ENCODE measurements at regions not wholly inside any gene's neighbourhood (a gene's known extent, or its start where the extent isn't known, plus 50 kb on each side); places are given as distances from the start of the nearest gene placed in this dataset.

DNA sequence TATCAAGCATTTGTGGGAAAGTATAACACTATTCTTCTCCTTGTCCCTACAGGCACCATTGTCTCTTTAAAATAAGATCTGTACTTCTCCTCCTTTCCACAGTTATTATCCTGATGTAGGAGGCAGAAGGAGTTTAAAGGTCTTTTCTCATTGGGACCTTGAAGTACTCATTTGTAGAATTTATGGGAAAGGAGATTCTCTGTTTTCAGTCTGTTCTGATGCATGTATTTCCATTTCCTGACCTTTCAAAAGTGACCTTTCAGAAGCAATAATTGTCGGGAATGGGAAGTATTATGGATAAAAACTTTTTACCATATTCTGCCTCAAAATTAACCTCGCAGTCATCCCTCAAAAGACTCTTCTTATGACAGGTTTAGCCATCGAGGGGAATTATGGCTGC is 224.8 kb downstream of the CTH start:
- no peak for TF ChIP-seq EZH2 (IDR thresholded peaks at IDR 0.05; ENCODE audit: low read length)
- TF ChIP-seq, protein P1, sequence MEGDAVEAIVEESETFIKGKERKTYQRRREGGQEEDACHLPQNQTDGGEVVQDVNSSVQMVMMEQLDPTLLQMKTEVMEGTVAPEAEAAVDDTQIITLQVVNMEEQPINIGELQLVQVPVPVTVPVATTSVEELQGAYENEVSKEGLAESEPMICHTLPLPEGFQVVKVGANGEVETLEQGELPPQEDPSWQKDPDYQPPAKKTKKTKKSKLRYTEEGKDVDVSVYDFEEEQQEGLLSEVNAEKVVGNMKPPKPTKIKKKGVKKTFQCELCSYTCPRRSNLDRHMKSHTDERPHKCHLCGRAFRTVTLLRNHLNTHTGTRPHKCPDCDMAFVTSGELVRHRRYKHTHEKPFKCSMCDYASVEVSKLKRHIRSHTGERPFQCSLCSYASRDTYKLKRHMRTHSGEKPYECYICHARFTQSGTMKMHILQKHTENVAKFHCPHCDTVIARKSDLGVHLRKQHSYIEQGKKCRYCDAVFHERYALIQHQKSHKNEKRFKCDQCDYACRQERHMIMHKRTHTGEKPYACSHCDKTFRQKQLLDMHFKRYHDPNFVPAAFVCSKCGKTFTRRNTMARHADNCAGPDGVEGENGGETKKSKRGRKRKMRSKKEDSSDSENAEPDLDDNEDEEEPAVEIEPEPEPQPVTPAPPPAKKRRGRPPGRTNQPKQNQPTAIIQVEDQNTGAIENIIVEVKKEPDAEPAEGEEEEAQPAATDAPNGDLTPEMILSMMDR (optimal IDR thresholded peaks at IDR 0.05 in 1 of 3, IDR thresholded peaks at IDR 0.05 in 1 of 3, conservative IDR thresholded peaks at IDR 0.05 in 1 of 3; ENCODE audit: extremely low read depth in 1 of 3, insufficient read depth in 2 of 3, low read length in 3 of 3): no peak
- dilution Hi-C loops (cut with MboI; ENCODE audit: extremely low pct_ligation_motif_present, low sequenced_read_pairs): no loop called here

DNA sequence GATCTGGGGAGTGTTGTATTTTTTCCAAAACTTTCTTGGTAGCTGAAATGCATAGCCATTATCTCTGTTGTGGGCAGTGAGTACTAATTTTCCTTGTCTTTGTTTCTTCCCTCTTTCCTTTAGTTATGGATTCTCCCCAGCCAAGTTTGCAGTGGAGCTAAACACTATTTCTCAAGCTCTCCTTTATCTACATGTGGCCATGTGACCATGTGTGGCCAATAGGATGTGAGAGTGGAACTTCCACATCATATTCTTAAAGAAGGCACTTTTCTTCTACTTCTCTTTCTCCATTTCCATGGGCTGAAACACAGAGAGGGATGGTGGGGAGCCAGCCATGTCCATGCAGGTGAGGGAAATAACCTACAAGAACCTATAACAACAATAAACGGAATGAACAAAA is 230.8 kb downstream of the CTH start:
- no peak for TF ChIP-seq EZH2 (IDR thresholded peaks at IDR 0.05; ENCODE audit: low read length)
- TF ChIP-seq, protein P1 (optimal IDR thresholded peaks at IDR 0.05 in 1 of 3, IDR thresholded peaks at IDR 0.05 in 1 of 3, conservative IDR thresholded peaks at IDR 0.05 in 1 of 3; ENCODE audit: extremely low read depth in 1 of 3, insufficient read depth in 2 of 3, low read length in 3 of 3): no peak
- Histone ChIP-seq H2AFZ (ENCODE audit: control insufficient read depth, low read length) (no peak overlapping the region), H4K20me1 (ENCODE audit: control insufficient read depth, extremely low read depth, insufficient read depth, low read length) (no peaks in the 10 kb centered on the region), H3K4me1 (ENCODE audit: control insufficient read depth, extremely low read depth, insufficient read depth, low read length) (no peaks in the 10 kb centered on the region), H3K9me3 (ENCODE audit: control insufficient read depth, low read depth, low read length) (no peaks in the 10 kb centered on the region), H3K27me3 (ENCODE audit: control insufficient read depth, extremely low read depth, insufficient read depth, low read length) (no peaks in the 10 kb centered on the region), H3K4me2 (ENCODE audit: control insufficient read depth, extremely low read depth, insufficient read depth, low read depth, low read length) (no peak overlapping the region), H3K4me3 (ENCODE audit: control insufficient read depth in 2 of 3, extremely low read depth in 1 of 3, insufficient read depth in 2 of 3, low read depth in 1 of 3, low read length in 3 of 3) (no peak overlapping the region), H3K27ac (ENCODE audit: control insufficient read depth, insufficient read depth, low read length) (no peak overlapping the region), H3K79me2 (ENCODE audit: control insufficient read depth, insufficient read depth, low read length) (no peaks in the 10 kb centered on the region), H3K9ac (ENCODE audit: control insufficient read depth, extremely low read depth, insufficient read depth, low read length) (no peak overlapping the region), H3K36me3 (ENCODE audit: control insufficient read depth in 2 of 2, extremely low read depth in 1 of 2, insufficient read depth in 2 of 2, low read length in 2 of 2) (no peaks in the 10 kb centered on the region), H3K9me1 (ENCODE audit: control insufficient read depth, extremely low read depth, insufficient read depth, low read length) (no peaks in the 10 kb centered on the region)
- DNase-seq (ENCODE audit: low read depth, low spot score): no peak
- no peak for FAIRE-seq
- dilution Hi-C loops (cut with MboI; ENCODE audit: extremely low pct_ligation_motif_present, low sequenced_read_pairs): no loop called here

More for the DNA sequence above, 224.8 kb downstream of the CTH start:
- Histone ChIP-seq H3K79me2 (ENCODE audit: control insufficient read depth, insufficient read depth, low read length) (no peaks in the 10 kb centered on the region), H3K4me1 (ENCODE audit: control insufficient read depth, extremely low read depth, insufficient read depth, low read length) (no peaks in the 10 kb centered on the region), H3K9me1 (ENCODE audit: control insufficient read depth, extremely low read depth, insufficient read depth, low read length) (no peaks in the 10 kb centered on the region), H3K9me3 (ENCODE audit: control insufficient read depth, low read depth, low read length) (no peaks in the 10 kb centered on the region), H3K27me3 (ENCODE audit: control insufficient read depth, extremely low read depth, insufficient read depth, low read length) (no peaks in the 10 kb centered on the region), H3K36me3 (ENCODE audit: control insufficient read depth in 2 of 2, extremely low read depth in 1 of 2, insufficient read depth in 2 of 2, low read length in 2 of 2) (no peaks in the 10 kb centered on the region), H3K4me2 (ENCODE audit: control insufficient read depth, extremely low read depth, insufficient read depth, low read depth, low read length) (no peak overlapping the region), H2AFZ (ENCODE audit: control insufficient read depth, low read length) (no peak overlapping the region), H3K9ac (ENCODE audit: control insufficient read depth, extremely low read depth, insufficient read depth, low read length) (no peak overlapping the region), H3K27ac (ENCODE audit: control insufficient read depth, insufficient read depth, low read length) (no peak overlapping the region), H4K20me1 (ENCODE audit: control insufficient read depth, extremely low read depth, insufficient read depth, low read length) (no peaks in the 10 kb centered on the region), H3K4me3 (ENCODE audit: control insufficient read depth in 2 of 3, extremely low read depth in 1 of 3, insufficient read depth in 2 of 3, low read depth in 1 of 3, low read length in 3 of 3) (no peak overlapping the region)
- no peak for FAIRE-seq
- no peak for DNase-seq (ENCODE audit: low read depth, low spot score)
